A549 (cell line): ENCODE measurements at regions not wholly inside any gene's neighbourhood (a gene's known extent, or its start where the extent isn't known, plus 50 kb on each side); places are given as distances from the start of the nearest gene placed in this dataset.

Experiments used
- CBX2 ChIP-seq: fragments of 200-600 bp; sonication (generic); IDR thresholded peaks from 2 replicates; pipeline ENCODE4 v1.6.1; 2016; ENCODE audit warnings: low read depth, mild to moderate bottlenecking, borderline replicate concordance
- CTCF ChIP-seq: fragments of >200 bp; sonication (Bioruptor Twin); formaldehyde crosslinking; IDR thresholded peaks from 3 replicates; pipeline ENCODE4 v1.5.1; 2016
- MYC ChIP-seq: IDR thresholded peaks from 2 replicates; pipeline ENCODE4 v1.6.1; 2012; ENCODE audit warnings: mild to moderate bottlenecking, inconsistent platforms, low read length, improper control_type of control experiment, borderline replicate concordance
- POLR2A ChIP-seq: IDR thresholded peaks from 2 replicates; pipeline ENCODE4 v1.6.1; 2012; ENCODE audit warnings: mild to moderate bottlenecking, low read length
- RAD21 ChIP-seq, 2 experiments: fragments of >200 bp in 1 of 2; sonication (Bioruptor Twin) in 1 of 2; formaldehyde crosslinking in 1 of 2; IDR thresholded peaks in 1 of 2; conservative IDR thresholded peaks in 1 of 2; 2 replicates in 1 of 2; 3 replicates in 1 of 2; pipeline ENCODE4 v1.6.1; 2012 to 2018; ENCODE audit warnings: inconsistent platforms in 1 of 2
- SMC3 ChIP-seq: fragments of >200 bp; sonication (Bioruptor Twin); formaldehyde crosslinking; IDR thresholded peaks from 3 replicates; pipeline ENCODE4 v1.6.1; 2018; ENCODE audit warnings: inconsistent platforms
- SREBF2 ChIP-seq: fragments of 450-650 bp; IDR thresholded peaks from 2 replicates; pipeline ENCODE4 v1.6.1; 2014; ENCODE audit warnings: mild to moderate bottlenecking, moderate library complexity
- ZFP36 ChIP-seq: fragments of 450-650 bp; IDR thresholded peaks from 2 replicates; pipeline ENCODE4 v1.6.1; 2014; ENCODE audit warnings: borderline replicate concordance; ENCODE audit not compliant: partially characterized antibody
- ZSCAN20 ChIP-seq: fragments of 250-450 bp; sonication (Bioruptor Pico); IDR thresholded peaks from 2 replicates; pipeline ENCODE4 v1.8.0; 2022; ENCODE audit warnings: mild to moderate bottlenecking, moderate library complexity

GRCh38 chr2:10500601-10501361 lies 52.7 kb upstream of the ODC1 start:
- TF ChIP-seq CBX2 (no peak), SMC3 (no peak), CTCF (no peak), RAD21 (conservative IDR thresholded peaks at IDR 0.05 in 1 of 2, IDR thresholded peaks at IDR 0.05 in 1 of 2) (no peak), ZSCAN20 (no peak), POLR2A (no peak), MYC (no peak), SREBF2 (no peak), ZFP36 (no peak)
